ENCODE measurements at regions not wholly inside any gene's neighbourhood (a gene's known extent, or its start where the extent isn't known, plus 50 kb on each side); places are given as distances from the start of the nearest gene placed in this dataset.

GRCh38 chr22:27620367-27621154 is 181.0 kb downstream of the MN1 start:
- TF ChIP-seq CSRNP3 (CRISPR knock-in tag; IDR thresholded peaks at IDR 0.05) (no peak), TSHZ2 (CRISPR knock-in tag; IDR thresholded peaks at IDR 0.05) (no peak), ZC3H10 (CRISPR knock-in tag; IDR thresholded peaks at IDR 0.05) (no peak)
